ENCODE measurements at regions not wholly inside any gene's neighbourhood (a gene's known extent, or its start where the extent isn't known, plus 50 kb on each side); places are given as distances from the start of the nearest gene placed in this dataset.

- no peak for DNase-seq (ENCODE audit: low spot score)
These were observed 156.3 kb downstream of the SLC16A9 start for GRCh38 chr10:59553162-59553900.

GRCh38 chr10:59550061-59550460 lies 159.6 kb downstream of the SLC16A9 start:
- DNase-seq (ENCODE audit: low spot score), result no peak

GRCh38 chr10:59538623-59539022 lies 171.0 kb downstream of the SLC16A9 start:
- no peak for DNase-seq (ENCODE audit: low spot score)

GRCh38 chr10:59537501-59537900 lies 172.1 kb downstream of the SLC16A9 start:
- DNase-seq (ENCODE audit: low spot score), result no peak

GRCh38 chr10:59536167-59537014 lies 173.3 kb downstream of the SLC16A9 start:
- DNase-seq (ENCODE audit: low spot score), result peak; percentile 21

GRCh38 chr10:59524348-59524747 lies 162.0 kb upstream of the FAM13C start:
- no peak for DNase-seq (ENCODE audit: low spot score)

- DNase-seq (ENCODE audit: low spot score), result no peak
These were observed 161.5 kb upstream of the FAM13C start for GRCh38 chr10:59523851-59524250.

- DNase-seq (ENCODE audit: low spot score), result no peak
These were observed 155.6 kb upstream of the FAM13C start for GRCh38 chr10:59517996-59518395.

GRCh38 chr10:59517341-59517899 lies 155.1 kb upstream of the FAM13C start:
- no peak for DNase-seq (ENCODE audit: low spot score)

- DNase-seq (ENCODE audit: low spot score), result no peak
These were observed 151.2 kb upstream of the FAM13C start for GRCh38 chr10:59513558-59513957.

- no peak for DNase-seq (ENCODE audit: low spot score)
These were observed 150.6 kb upstream of the FAM13C start for GRCh38 chr10:59512951-59513350.

GRCh38 chr10:59508956-59509355 lies 146.6 kb upstream of the FAM13C start:
- no peak for DNase-seq (ENCODE audit: low spot score)

GRCh38 chr10:59508296-59508695 lies 145.9 kb upstream of the FAM13C start:
- DNase-seq (ENCODE audit: low spot score), result no peak

- DNase-seq (ENCODE audit: low spot score), result no peak
These were observed 143.6 kb upstream of the FAM13C start for GRCh38 chr10:59505926-59506325.

GRCh38 chr10:59499460-59499859 lies 137.1 kb upstream of the FAM13C start:
- no peak for DNase-seq (ENCODE audit: low spot score)

GRCh38 chr10:59493017-59493416 lies 130.7 kb upstream of the FAM13C start:
- no peak for DNase-seq (ENCODE audit: low spot score)

GRCh38 chr10:59479426-59479825 lies 117.1 kb upstream of the FAM13C start:
- no peak for DNase-seq (ENCODE audit: low spot score)

- DNase-seq (ENCODE audit: low spot score), result no peak
These were observed 108.2 kb upstream of the FAM13C start for GRCh38 chr10:59470570-59470969.

- DNase-seq (ENCODE audit: low spot score), result no peak
These were observed 102.7 kb upstream of the FAM13C start for GRCh38 chr10:59465088-59465487.

GRCh38 chr10:59464483-59464882 lies 102.1 kb upstream of the FAM13C start:
- no peak for DNase-seq (ENCODE audit: low spot score)

GRCh38 chr10:59463909-59464308 lies 101.6 kb upstream of the FAM13C start:
- DNase-seq (ENCODE audit: low spot score), result no peak

GRCh38 chr10:59460601-59461000 lies 98.3 kb upstream of the FAM13C start:
- DNase-seq (ENCODE audit: low spot score), result no peak

- DNase-seq (ENCODE audit: low spot score), result no peak
These were observed 93.8 kb upstream of the FAM13C start for GRCh38 chr10:59456199-59456598.
